ENCODE measurements at regions not wholly inside any gene's neighbourhood (a gene's known extent, or its start where the extent isn't known, plus 50 kb on each side); places are given as distances from the start of the nearest gene placed in this dataset.
"Not testable (repeated sequence)": the region's sequence is repeated elsewhere in the genome, so short reads cannot be mapped to it uniquely, and the experiment has no call there.

GRCh38 chr4:165814256-165815020 lies 58.6 kb upstream of the TLL1 start:
- peaks cover 2% of the 10 kb centered on the region; the same call in 1 of the 2 replicates for H3K9me3 ChIP-seq (ENCODE audit: low read length)
- no peak overlapping the region for H3K27ac ChIP-seq (ENCODE audit: low read length)
- H3K79me2 ChIP-seq (ENCODE audit: low read length) = no peaks in the 10 kb centered on the region
- H3K36me3 ChIP-seq (ENCODE audit: insufficient read depth, low read length) = no peaks in the 10 kb centered on the region
- no peaks in the 10 kb centered on the region for H3K9me2 ChIP-seq (replicated peaks; ENCODE audit: insufficient read depth, low read length)
- DNase-seq = no peak
- H3K4me3 ChIP-seq (ENCODE audit: low read length) = no peak overlapping the region
- no peaks in the 10 kb centered on the region for H4K20me1 ChIP-seq (ENCODE audit: insufficient read depth, low read depth, low read length)
- H3K4me1 ChIP-seq (ENCODE audit: low read length) = no peaks in the 10 kb centered on the region
- H2AFZ ChIP-seq (ENCODE audit: low read length) = no peak overlapping the region
- H3K4me2 ChIP-seq (ENCODE audit: low read depth, low read length, poor library complexity, severe bottlenecking) = no peak overlapping the region
- no peaks in the 10 kb centered on the region for H3K27me3 ChIP-seq (ENCODE audit: low read length)
- no peak overlapping the region for H3K9ac ChIP-seq (ENCODE audit: low read length)

GRCh38 chr4:165819126-165819525 lies 53.9 kb upstream of the TLL1 start:
- not testable (repeated sequence) for H3K9me2 ChIP-seq (replicated peaks; ENCODE audit: insufficient read depth, low read length); H3K4me1 ChIP-seq (ENCODE audit: low read length); H3K79me2 ChIP-seq (ENCODE audit: low read length); DNase-seq; H3K9me3 ChIP-seq (ENCODE audit: low read length); H3K4me3 ChIP-seq (ENCODE audit: low read length); H3K36me3 ChIP-seq (ENCODE audit: insufficient read depth, low read length); H4K20me1 ChIP-seq (ENCODE audit: insufficient read depth, low read depth, low read length); H3K27me3 ChIP-seq (ENCODE audit: low read length); H3K4me2 ChIP-seq (ENCODE audit: low read depth, low read length, poor library complexity, severe bottlenecking); H2AFZ ChIP-seq (ENCODE audit: low read length); H3K9ac ChIP-seq (ENCODE audit: low read length); H3K27ac ChIP-seq (ENCODE audit: low read length)
